ENCODE measurements at regions not wholly inside any gene's neighbourhood (a gene's known extent, or its start where the extent isn't known, plus 50 kb on each side); places are given as distances from the start of the nearest gene placed in this dataset.

DNA sequence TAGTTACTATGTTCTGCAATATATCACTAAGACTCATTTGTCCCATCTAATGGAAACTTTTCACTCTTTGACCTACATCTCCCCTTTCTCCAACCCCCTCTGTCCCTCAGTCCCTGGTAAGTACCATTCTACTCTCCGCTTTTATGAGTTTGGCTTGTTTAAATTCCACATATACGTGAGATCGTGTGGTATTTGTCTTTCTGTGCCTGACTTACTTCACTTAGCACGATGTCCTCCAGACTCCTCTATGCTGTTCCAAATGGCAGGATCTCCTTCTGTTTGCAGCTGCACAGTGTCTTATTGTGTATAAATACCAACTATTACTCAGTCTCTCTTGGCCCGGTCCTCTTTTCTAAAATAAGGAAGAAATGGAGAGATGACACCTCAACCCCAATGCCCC is 205.4 kb upstream of the NTM start:
- TF ChIP-seq, protein P1, sequence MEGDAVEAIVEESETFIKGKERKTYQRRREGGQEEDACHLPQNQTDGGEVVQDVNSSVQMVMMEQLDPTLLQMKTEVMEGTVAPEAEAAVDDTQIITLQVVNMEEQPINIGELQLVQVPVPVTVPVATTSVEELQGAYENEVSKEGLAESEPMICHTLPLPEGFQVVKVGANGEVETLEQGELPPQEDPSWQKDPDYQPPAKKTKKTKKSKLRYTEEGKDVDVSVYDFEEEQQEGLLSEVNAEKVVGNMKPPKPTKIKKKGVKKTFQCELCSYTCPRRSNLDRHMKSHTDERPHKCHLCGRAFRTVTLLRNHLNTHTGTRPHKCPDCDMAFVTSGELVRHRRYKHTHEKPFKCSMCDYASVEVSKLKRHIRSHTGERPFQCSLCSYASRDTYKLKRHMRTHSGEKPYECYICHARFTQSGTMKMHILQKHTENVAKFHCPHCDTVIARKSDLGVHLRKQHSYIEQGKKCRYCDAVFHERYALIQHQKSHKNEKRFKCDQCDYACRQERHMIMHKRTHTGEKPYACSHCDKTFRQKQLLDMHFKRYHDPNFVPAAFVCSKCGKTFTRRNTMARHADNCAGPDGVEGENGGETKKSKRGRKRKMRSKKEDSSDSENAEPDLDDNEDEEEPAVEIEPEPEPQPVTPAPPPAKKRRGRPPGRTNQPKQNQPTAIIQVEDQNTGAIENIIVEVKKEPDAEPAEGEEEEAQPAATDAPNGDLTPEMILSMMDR (conservative IDR thresholded peaks at IDR 0.05) = no peak
- Mint-ChIP-seq H3K4me1 (peaks cover 14% of the 10 kb centered on the region), H3K36me3 (ENCODE audit: low read depth) (no peaks in the 10 kb centered on the region), H3K27me3 (ENCODE audit: low read depth) (no peaks in the 10 kb centered on the region), H3K27ac (ENCODE audit: unreplicated experiment) (no peak overlapping the region), H3K4me3 (no peak overlapping the region), H3K9me3 (no peaks in the 10 kb centered on the region)
- no peak for DNase-seq (ENCODE audit: low read depth, low spot score)

DNA sequence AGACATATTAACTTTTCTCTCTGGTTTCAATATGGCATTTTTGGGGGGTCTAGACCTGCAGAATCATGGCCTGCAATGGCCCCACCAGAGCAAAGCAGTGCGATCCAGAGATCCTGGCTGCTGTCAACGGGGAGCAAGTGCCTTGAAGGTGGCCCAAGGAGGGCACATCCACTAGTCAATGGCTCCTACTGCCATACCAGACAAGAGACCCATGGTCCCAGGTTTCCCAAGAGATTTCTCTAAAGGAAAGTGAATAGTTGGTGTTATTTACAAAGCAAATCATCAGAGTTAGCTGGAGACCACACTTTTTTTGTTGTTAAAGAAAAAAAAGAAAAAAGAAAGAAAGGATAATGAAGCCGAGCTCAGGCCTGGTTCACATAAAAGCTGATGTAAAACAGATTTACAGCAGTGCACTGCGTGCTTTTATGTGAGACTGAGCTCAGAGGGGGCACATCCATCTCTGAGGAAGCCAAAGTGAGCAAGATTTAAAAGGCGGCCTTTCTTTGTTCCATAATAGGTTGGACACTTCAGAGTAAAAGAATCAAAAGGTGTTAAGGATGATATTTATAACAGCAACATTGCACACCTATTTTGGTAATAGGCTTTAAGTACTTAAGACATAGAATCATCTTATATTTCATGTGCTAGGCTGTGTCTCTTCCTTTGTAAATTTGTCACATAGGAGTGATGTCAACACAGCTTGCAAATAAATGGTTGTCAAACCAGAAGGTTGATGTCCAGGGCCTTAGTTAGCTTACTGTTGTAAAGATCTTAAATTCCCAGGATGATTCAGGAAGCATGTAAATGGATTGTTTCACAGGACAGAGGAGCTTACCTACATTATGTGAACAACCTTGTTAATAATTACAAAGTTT is 201.3 kb upstream of the NTM start:
- Mint-ChIP-seq H3K27ac (ENCODE audit: unreplicated experiment) (no peak overlapping the region), H3K36me3 (ENCODE audit: low read depth) (no peaks in the 10 kb centered on the region), H3K27me3 (ENCODE audit: low read depth) (no peaks in the 10 kb centered on the region), H3K4me1 (peaks cover 14% of the 10 kb centered on the region), H3K4me3 (no peak overlapping the region), H3K9me3 (peaks cover 7% of the 10 kb centered on the region)
- DNase-seq (ENCODE audit: low read depth, low spot score) = no peak
- TF ChIP-seq, protein P1 (conservative IDR thresholded peaks at IDR 0.05) = no peak

DNA sequence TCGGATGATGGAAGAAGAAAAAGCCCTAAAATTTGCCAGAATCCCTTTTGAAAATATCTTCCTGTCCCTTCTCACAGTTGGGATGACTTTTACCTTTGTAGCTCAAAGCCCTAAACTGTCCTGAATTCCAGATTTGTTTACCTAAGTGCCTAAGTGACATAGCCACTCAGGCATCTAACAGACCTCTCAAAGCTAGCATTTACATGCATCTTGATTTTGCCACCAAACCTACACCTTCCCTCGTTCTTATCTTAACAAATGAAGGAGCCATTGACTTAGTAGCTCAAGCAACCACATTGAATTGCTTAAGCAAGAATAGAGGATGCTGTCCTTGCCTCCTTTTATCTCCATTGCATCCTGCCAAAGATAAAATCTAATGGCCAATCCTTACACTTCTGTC is 198.4 kb upstream of the NTM start:
- Mint-ChIP-seq H3K36me3 (ENCODE audit: low read depth) (peaks cover 2% of the 10 kb centered on the region), H3K9me3 (peaks cover 18% of the 10 kb centered on the region), H3K4me3 (no peak overlapping the region), H3K27me3 (ENCODE audit: low read depth) (no peaks in the 10 kb centered on the region), H3K4me1 (peaks cover 13% of the 10 kb centered on the region), H3K27ac (ENCODE audit: unreplicated experiment) (no peak overlapping the region)
- TF ChIP-seq, protein P1 (conservative IDR thresholded peaks at IDR 0.05) = no peak
- DNase-seq (ENCODE audit: low read depth, low spot score) = no peak

DNA sequence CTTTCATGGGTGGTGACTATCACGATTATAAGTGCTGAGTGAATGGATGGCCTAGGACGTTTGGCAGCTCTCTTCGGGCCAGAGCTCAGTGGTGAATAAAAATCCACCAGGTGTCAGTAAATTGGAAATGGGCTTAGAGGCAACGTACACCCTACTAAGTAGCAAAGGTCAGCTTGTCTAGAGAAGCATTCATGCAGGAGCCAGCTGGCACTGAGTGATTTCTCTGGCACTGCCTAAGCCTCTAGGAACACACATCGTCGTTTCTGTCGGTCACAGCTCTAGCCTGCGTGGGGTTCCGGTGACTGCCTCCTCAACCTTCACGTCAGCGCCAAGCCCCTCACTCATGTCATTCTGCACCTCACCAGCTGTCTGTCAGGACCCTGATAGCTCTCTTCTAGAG is 192.4 kb upstream of the NTM start:
- TF ChIP-seq, protein P1 (conservative IDR thresholded peaks at IDR 0.05) = no peak
- peaks cover 2% of the 10 kb centered on the region for H3K27me3 Mint-ChIP-seq (ENCODE audit: low read depth)
- H3K27ac Mint-ChIP-seq (ENCODE audit: unreplicated experiment) = no peak overlapping the region
- H3K9me3 Mint-ChIP-seq = peaks cover 11% of the 10 kb centered on the region
- no peak for DNase-seq (ENCODE audit: low read depth, low spot score)
- H3K36me3 Mint-ChIP-seq (ENCODE audit: low read depth) = peaks cover 2% of the 10 kb centered on the region
- H3K4me3 Mint-ChIP-seq = no peak overlapping the region
- no peaks in the 10 kb centered on the region for H3K4me1 Mint-ChIP-seq

DNA sequence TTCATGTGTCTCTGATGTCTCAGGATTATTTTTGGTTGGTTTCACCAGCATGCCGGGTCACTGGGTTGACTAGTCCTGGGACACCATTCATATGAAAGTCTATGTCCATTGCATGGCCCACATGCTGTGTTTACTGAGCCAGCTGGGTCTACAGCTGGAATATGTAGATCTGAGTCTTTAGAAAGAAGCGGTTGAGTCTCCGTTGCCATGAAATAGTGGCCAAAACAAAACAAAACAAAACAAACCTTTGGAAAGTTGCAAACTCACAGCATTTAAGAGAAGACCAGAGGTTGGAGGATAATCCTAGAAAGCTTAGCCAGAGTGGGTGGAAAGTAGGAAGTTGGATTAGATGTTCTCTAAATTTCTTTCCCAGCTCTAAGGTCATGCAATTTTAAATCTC is 191.8 kb upstream of the NTM start:
- Mint-ChIP-seq H3K27ac (ENCODE audit: unreplicated experiment) (no peak overlapping the region), H3K36me3 (ENCODE audit: low read depth) (peaks cover 2% of the 10 kb centered on the region), H3K27me3 (ENCODE audit: low read depth) (peaks cover 2% of the 10 kb centered on the region), H3K4me3 (no peak overlapping the region), H3K4me1 (no peaks in the 10 kb centered on the region), H3K9me3 (peaks cover 11% of the 10 kb centered on the region)
- DNase-seq (ENCODE audit: low read depth, low spot score) = no peak
- TF ChIP-seq, protein P1 (conservative IDR thresholded peaks at IDR 0.05) = no peak

Data from neural crest cell (in vitro differentiated cells).